HEK293 (cell line): ENCODE measurements at regions not wholly inside any gene's neighbourhood (a gene's known extent, or its start where the extent isn't known, plus 50 kb on each side); places are given as distances from the start of the nearest gene placed in this dataset.

Experiments
- CTCF ChIA-PET: fragments of 350-600 bp; formaldehyde crosslinking; extraction: SDS; loops from one replicate; lab custom pipeline; 2021; ENCODE audit warnings: antibody characterized with exemption; lab: Yijun Ruan, JAX
- POLR2A ChIA-PET: fragments of 300-600 bp; formaldehyde crosslinking; extraction: SDS; loops from one replicate; lab custom pipeline; 2020; ENCODE audit warnings: antibody characterized with exemption, inconsistent platforms; lab: Yijun Ruan, JAX
- H3K27ac ChIP-seq: fragments of 200-500 bp; sonication (Bioruptor generic); 2 replicates; pipeline ENCODE4 v1.5.1; 2014; ENCODE audit warnings: low read depth, low read length, control low read depth, inconsistent platforms; ENCODE audit errors: extremely low read depth
- H3K36me3 ChIP-seq, 2 experiments: fragments of 200-500 bp in 1 of 2; sonication (Bioruptor generic) in 1 of 2; 1 replicate in 1 of 2; 2 replicates in 1 of 2; pipeline ENCODE4 v1.5.1; 2014 to 2017; ENCODE audit warnings: inconsistent platforms in 2 of 2, low read length in 2 of 2; ENCODE audit not compliant: control insufficient read depth in 2 of 2, insufficient read depth in 1 of 2
- H3K4me1 ChIP-seq: fragments of 200-500 bp; sonication (Bioruptor generic); 2 replicates; pipeline ENCODE4 v1.5.1; 2014; ENCODE audit warnings: mild to moderate bottlenecking, low read length, inconsistent platforms; ENCODE audit not compliant: control insufficient read depth, insufficient read depth
- H3K4me3 ChIP-seq: 2 replicates; pipeline ENCODE4 v1.5.1; 2011; ENCODE audit warnings: low read depth, mild to moderate bottlenecking, control low read depth, low read length, moderate library complexity
- H3K9me3 ChIP-seq: fragments of 200-500 bp; sonication (Bioruptor generic); 2 replicates; pipeline ENCODE4 v1.5.1; 2014; ENCODE audit warnings: low read depth, low read length, inconsistent platforms; ENCODE audit not compliant: control insufficient read depth, insufficient read depth
- AEBP2 ChIP-seq: fragments of 450-650 bp; formaldehyde crosslinking; IDR thresholded peaks from 2 replicates; pipeline ENCODE4 v1.5.1; 2016; ENCODE audit warnings: missing biosample characterization, missing genetic modification characterization, borderline replicate concordance
- GLIS1 ChIP-seq: fragments of 450-650 bp; formaldehyde crosslinking; IDR thresholded peaks from 2 replicates; pipeline ENCODE4 v1.5.1; 2016; ENCODE audit warnings: missing biosample characterization, missing genetic modification characterization
- HOXA7 ChIP-seq: sonication (generic); formaldehyde crosslinking; IDR thresholded peaks from 2 replicates; pipeline ENCODE4 v1.8.1; 2022; ENCODE audit warnings: missing genetic modification reagents, borderline replicate concordance
- KLF7 ChIP-seq: fragments of 450-650 bp; formaldehyde crosslinking; IDR thresholded peaks from 2 replicates; pipeline ENCODE4 v1.5.1; 2016; ENCODE audit warnings: missing biosample characterization, missing genetic modification characterization, borderline replicate concordance
- OVOL3 ChIP-seq: fragments of 450-650 bp; formaldehyde crosslinking; IDR thresholded peaks from 2 replicates; pipeline ENCODE4 v1.5.1; 2016; ENCODE audit warnings: missing biosample characterization, missing genetic modification characterization
- PRDM4 ChIP-seq: fragments of 450-650 bp; formaldehyde crosslinking; IDR thresholded peaks from 2 replicates; pipeline ENCODE4 v1.5.1; 2017; ENCODE audit warnings: missing biosample characterization, missing genetic modification characterization
- RBAK ChIP-seq: fragments of 450-650 bp; formaldehyde crosslinking; IDR thresholded peaks from 2 replicates; pipeline ENCODE4 v1.5.1; 2016; ENCODE audit warnings: missing biosample characterization, missing genetic modification characterization
- TRIM28 ChIP-seq: IDR thresholded peaks from 2 replicates; pipeline ENCODE4 v1.6.1; 2011; ENCODE audit warnings: low read length, control low read depth, borderline replicate concordance
- ZBTB21 ChIP-seq: fragments of 450-650 bp; formaldehyde crosslinking; IDR thresholded peaks from 2 replicates; pipeline ENCODE4 v1.5.1; 2017; ENCODE audit warnings: missing biosample characterization, missing genetic modification characterization
- ZFP3 ChIP-seq: fragments of 450-650 bp; formaldehyde crosslinking; IDR thresholded peaks from 2 replicates; pipeline ENCODE4 v1.5.1; 2016; ENCODE audit warnings: low read depth, missing biosample characterization, missing genetic modification characterization
- ZNF10 ChIP-seq: fragments of 450-650 bp; formaldehyde crosslinking; IDR thresholded peaks from 2 replicates; pipeline ENCODE4 v1.5.1; 2017; ENCODE audit warnings: missing biosample characterization, missing genetic modification characterization
- ZNF146 ChIP-seq: fragments of 450-650 bp; formaldehyde crosslinking; IDR thresholded peaks from 2 replicates; pipeline ENCODE4 v1.5.1; 2016; ENCODE audit warnings: missing biosample characterization, missing genetic modification characterization
- ZNF2 ChIP-seq: fragments of 450-650 bp; formaldehyde crosslinking; IDR thresholded peaks from 2 replicates; pipeline ENCODE4 v1.5.1; 2016; ENCODE audit warnings: missing biosample characterization, missing genetic modification characterization
- ZNF214 ChIP-seq: fragments of 450-650 bp; formaldehyde crosslinking; IDR thresholded peaks from 2 replicates; pipeline ENCODE4 v1.5.1; 2017; ENCODE audit warnings: missing biosample characterization, mild to moderate bottlenecking, missing genetic modification characterization, borderline replicate concordance
- ZNF223 ChIP-seq: fragments of 450-650 bp; formaldehyde crosslinking; IDR thresholded peaks from 2 replicates; pipeline ENCODE4 v1.5.1; 2016; ENCODE audit warnings: missing biosample characterization, missing genetic modification characterization
- ZNF280D ChIP-seq: fragments of 450-650 bp; formaldehyde crosslinking; IDR thresholded peaks from 2 replicates; pipeline ENCODE4 v1.5.1; 2016; ENCODE audit warnings: missing biosample characterization, missing genetic modification characterization
- ZNF292 ChIP-seq: fragments of 450-650 bp; formaldehyde crosslinking; IDR thresholded peaks from 2 replicates; pipeline ENCODE4 v1.5.1; 2016; ENCODE audit warnings: low read depth, missing biosample characterization, missing genetic modification characterization, borderline replicate concordance
- ZNF514 ChIP-seq: fragments of 450-650 bp; formaldehyde crosslinking; IDR thresholded peaks from 2 replicates; pipeline ENCODE4 v1.5.1; 2016; ENCODE audit warnings: missing biosample characterization, missing genetic modification characterization
- ZNF548 ChIP-seq: fragments of 450-650 bp; formaldehyde crosslinking; IDR thresholded peaks from 2 replicates; pipeline ENCODE4 v1.5.1; 2016; ENCODE audit warnings: missing biosample characterization, missing genetic modification characterization
- ZNF580 ChIP-seq: fragments of 450-650 bp; formaldehyde crosslinking; IDR thresholded peaks from 2 replicates; pipeline ENCODE4 v1.5.1; 2016; ENCODE audit warnings: missing biosample characterization, missing genetic modification characterization
- ZNF660 ChIP-seq: fragments of 450-650 bp; IDR thresholded peaks from 2 replicates; pipeline ENCODE4 v1.5.1; 2018; ENCODE audit warnings: missing biosample characterization, mild to moderate bottlenecking, missing genetic modification characterization
- ZNF701 ChIP-seq: fragments of 450-650 bp; formaldehyde crosslinking; IDR thresholded peaks from 2 replicates; pipeline ENCODE4 v1.5.1; 2016; ENCODE audit warnings: missing biosample characterization, missing genetic modification characterization
- ZNF76 ChIP-seq: fragments of 450-650 bp; formaldehyde crosslinking; IDR thresholded peaks from 2 replicates; pipeline ENCODE4; 2016; ENCODE audit warnings: low read depth, missing biosample characterization, missing genetic modification characterization, borderline replicate concordance
- ZXDB ChIP-seq: fragments of 450-650 bp; formaldehyde crosslinking; IDR thresholded peaks from 2 replicates; pipeline ENCODE4 v1.5.1; 2016; ENCODE audit warnings: missing biosample characterization, missing genetic modification characterization
- TF ChIP-seq, protein P1 (sequence below): fragments of 450-650 bp; formaldehyde crosslinking; conservative IDR thresholded peaks from 2 replicates; pipeline ENCODE4 v1.5.1; 2016; ENCODE audit warnings: low read depth, missing biosample characterization, missing genetic modification characterization

DNA sequence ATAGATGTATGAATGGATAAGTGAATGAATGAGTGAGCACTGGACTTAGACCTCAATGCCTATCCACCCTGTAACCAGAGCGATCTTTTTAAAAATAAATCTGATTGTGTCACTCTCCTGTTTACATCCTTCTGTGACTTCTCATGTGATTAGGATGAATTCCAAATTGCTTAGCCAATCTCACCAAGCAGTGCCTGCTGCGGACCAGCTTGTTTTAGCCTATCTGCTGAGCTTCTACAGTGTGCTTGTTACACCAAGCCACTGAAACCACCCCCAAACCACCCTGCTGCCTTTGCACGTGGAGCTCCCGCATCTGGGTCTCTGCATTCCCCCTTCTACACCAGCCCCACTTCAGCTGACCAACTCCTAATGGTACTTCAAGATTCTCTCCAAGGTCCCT lies 265.4 kb downstream of the EN1 start:
- Histone ChIP-seq H3K9me3 (no peaks in the 10 kb centered on the region), H3K4me1 (no peaks in the 10 kb centered on the region), H3K27ac (no peak overlapping the region), H3K4me3 (no peak overlapping the region), H3K36me3 (no peaks in the 10 kb centered on the region)
- POLR2A ChIA-PET, result no interaction called here
- TF ChIP-seq ZNF10 (tag by site-specific recombination) (no peak), ZNF146 (tag by site-specific recombination) (no peak), ZXDB (no peak), ZBTB21 (tag by site-specific recombination) (no peak), ZNF701 (tag by site-specific recombination) (no peak), ZNF580 (tag by site-specific recombination) (no peak), PRDM4 (no peak), ZNF548 (tag by site-specific recombination) (no peak), GLIS1 (tag by site-specific recombination) (no peak), ZNF2 (tag by site-specific recombination) (no peak), AEBP2 (tag by site-specific recombination) (no peak), ZNF514 (tag by site-specific recombination) (no peak), HOXA7 (CRISPR knock-in tag) (no peak), KLF7 (tag by site-specific recombination) (no peak), ZNF76 (tag by site-specific recombination) (no peak), ZFP3 (tag by site-specific recombination) (no peak)
- TF ChIP-seq, protein P1, sequence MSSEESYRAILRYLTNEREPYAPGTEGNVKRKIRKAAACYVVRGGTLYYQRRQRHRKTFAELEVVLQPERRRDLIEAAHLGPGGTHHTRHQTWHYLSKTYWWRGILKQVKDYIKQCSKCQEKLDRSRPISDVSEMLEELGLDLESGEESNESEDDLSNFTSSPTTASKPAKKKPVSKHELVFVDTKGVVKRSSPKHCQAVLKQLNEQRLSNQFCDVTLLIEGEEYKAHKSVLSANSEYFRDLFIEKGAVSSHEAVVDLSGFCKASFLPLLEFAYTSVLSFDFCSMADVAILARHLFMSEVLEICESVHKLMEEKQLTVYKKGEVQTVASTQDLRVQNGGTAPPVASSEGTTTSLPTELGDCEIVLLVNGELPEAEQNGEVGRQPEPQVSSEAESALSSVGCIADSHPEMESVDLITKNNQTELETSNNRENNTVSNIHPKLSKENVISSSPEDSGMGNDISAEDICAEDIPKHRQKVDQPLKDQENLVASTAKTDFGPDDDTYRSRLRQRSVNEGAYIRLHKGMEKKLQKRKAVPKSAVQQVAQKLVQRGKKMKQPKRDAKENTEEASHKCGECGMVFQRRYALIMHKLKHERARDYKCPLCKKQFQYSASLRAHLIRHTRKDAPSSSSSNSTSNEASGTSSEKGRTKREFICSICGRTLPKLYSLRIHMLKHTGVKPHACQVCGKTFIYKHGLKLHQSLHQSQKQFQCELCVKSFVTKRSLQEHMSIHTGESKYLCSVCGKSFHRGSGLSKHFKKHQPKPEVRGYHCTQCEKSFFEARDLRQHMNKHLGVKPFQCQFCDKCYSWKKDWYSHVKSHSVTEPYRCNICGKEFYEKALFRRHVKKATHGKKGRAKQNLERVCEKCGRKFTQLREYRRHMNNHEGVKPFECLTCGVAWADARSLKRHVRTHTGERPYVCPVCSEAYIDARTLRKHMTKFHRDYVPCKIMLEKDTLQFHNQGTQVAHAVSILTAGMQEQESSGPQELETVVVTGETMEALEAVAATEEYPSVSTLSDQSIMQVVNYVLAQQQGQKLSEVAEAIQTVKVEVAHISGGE, result no peak
- CTCF ChIA-PET, result no interaction called here

DNA sequence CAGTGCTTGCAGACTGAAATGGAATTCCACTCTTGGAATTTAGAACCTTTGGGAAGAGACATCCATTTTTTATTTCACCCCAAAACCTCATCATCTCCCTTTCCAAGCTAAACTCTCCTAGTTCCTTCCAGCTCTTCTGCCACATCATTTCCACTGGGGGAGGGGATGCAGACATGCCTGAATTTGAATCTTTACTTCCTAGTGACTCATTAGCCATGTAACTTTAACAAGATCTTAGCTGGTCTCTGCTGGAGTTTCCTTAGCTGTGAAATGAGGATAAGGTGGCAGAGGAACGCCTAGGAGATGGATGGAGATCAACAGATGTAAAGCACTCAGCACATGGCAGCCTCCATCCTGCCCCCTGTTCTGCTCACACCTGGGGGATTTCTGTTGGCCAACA lies 266.8 kb downstream of the EN1 start:
- no peak overlapping the region for H3K27ac ChIP-seq
- POLR2A ChIA-PET, result no interaction called here
- H3K4me1 ChIP-seq, result no peaks in the 10 kb centered on the region
- CTCF ChIA-PET, result interaction anchor here (1.7 kb wide), 1 partner anchor 275 kb away, joined by 4 read pairs; no protein-coding TSS in a partner anchor
- no peaks in the 10 kb centered on the region for H3K9me3 ChIP-seq
- H3K36me3 ChIP-seq, result no peaks in the 10 kb centered on the region
- H3K4me3 ChIP-seq, result no peak overlapping the region
- no peak for TF ChIP-seq ZNF660 (tag by site-specific recombination)
- no peak for TF ChIP-seq ZNF292 (tag by site-specific recombination)
- no peak for TF ChIP-seq OVOL3 (tag by site-specific recombination)
- TF ChIP-seq RBAK (tag by site-specific recombination), result no peak
- TF ChIP-seq ZNF223, result no peak
- no peak for TF ChIP-seq TRIM28
- no peak for TF ChIP-seq ZNF2 (tag by site-specific recombination)
- TF ChIP-seq ZNF280D (tag by site-specific recombination), result no peak
- TF ChIP-seq ZNF214 (tag by site-specific recombination), result no peak
